HG03108 (cell line): ENCODE measurements at regions not wholly inside any gene's neighbourhood (a gene's known extent, or its start where the extent isn't known, plus 50 kb on each side); places are given as distances from the start of the nearest gene placed in this dataset.

ENCODE experiments used
- ATAC-seq: cut with Tn5 transposase; IDR thresholded peaks from one replicate; pipeline ENCODE4 v1.9.1; 2021; ENCODE audit warnings: moderate library complexity; ENCODE audit not compliant: unreplicated experiment

- no peak for ATAC-seq
Measured at GRCh38 chr11:80136991-80137390, 696.2 kb upstream of the TENM4 start.

DNA sequence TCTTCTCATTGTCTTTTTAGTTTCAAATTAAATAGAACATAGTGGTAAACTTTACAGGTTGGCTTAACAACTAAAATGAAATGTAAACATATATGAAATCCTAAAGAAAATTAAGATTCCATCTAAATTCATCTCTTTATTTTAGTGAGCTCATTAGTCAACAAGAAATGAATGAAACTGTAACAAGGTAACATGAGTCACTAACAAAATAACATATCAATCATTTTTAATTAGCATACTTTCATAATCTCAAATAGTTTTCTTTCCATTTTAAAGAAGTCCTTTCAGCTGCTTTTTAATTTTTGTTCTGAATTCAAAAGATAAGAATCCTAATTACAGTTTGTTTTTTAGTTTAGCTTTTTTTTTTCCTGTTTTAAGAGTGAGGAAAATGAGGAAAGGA, 688.6 kb upstream of the TENM4 start:
- no peak for ATAC-seq

GRCh38 chr11:80122211-80122610, 681.4 kb upstream of the TENM4 start:
- ATAC-seq: no peak

DNA sequence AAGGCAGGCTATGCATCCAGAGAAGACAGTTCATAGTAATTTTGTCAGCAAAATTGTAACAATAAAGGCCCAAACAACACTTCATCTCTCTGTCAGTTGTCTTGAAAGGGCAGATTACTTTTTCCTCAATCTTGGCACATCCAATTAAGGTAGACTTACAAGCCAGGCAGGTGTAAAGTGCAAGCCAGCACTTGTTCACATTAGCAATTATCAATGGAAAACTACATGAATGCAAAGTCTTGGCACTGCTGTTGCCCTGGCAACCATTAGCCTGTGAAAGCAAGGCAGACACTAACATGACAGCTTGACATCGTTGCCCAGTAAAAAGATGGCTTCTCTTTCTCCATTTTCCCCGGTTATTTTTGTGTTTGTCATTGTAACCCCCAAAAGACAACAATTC, 677.2 kb upstream of the TENM4 start:
- no peak for ATAC-seq

DNA sequence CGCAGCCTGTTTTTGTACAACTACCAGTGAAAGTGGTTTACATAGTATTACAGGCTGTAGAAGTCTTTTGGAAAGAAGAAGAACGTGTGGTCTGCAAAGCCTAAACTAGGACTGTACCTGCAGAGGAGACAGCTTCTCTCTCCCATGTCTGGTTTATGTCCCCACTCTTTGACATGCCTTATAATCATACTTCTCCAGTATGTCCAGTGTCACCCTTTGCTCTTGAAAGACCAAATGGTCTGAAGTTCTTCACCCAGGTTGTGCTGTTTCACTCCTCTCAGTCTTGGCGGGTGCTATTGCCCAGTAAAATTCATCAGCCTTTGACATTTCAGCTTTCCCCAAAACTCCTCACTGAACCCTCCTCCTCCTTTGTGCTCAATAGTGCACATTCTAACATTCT, 676.0 kb upstream of the TENM4 start:
- no peak for ATAC-seq

- no peak for ATAC-seq
Measured at GRCh38 chr11:80109652-80110051, 668.8 kb upstream of the TENM4 start.

GRCh38 chr11:80109031-80109430, 668.2 kb upstream of the TENM4 start:
- no peak for ATAC-seq

- ATAC-seq: no peak
Measured at GRCh38 chr11:80107415-80107814, 666.6 kb upstream of the TENM4 start.

DNA sequence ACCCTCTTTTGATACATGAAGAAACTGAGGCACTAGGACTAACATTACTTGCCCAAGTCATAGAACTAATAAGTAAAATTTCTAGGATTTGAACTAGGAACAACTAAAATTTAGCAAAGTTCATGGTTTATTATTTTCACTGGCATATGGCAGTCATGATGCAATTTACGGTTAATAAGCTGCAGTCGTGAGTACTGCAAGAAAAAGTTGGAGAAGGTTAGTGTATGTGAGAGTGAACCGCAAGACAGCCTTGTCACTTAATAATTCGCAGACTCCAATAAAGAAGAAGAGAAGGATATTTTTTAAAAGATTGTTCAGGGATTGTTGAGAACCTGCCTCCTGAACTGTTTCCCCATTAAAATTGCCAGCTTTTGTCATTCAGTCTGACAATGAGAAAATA, 663.4 kb upstream of the TENM4 start:
- ATAC-seq: no peak

- ATAC-seq: no peak
Measured at GRCh38 chr11:80103142-80103859, 662.5 kb upstream of the TENM4 start.

DNA sequence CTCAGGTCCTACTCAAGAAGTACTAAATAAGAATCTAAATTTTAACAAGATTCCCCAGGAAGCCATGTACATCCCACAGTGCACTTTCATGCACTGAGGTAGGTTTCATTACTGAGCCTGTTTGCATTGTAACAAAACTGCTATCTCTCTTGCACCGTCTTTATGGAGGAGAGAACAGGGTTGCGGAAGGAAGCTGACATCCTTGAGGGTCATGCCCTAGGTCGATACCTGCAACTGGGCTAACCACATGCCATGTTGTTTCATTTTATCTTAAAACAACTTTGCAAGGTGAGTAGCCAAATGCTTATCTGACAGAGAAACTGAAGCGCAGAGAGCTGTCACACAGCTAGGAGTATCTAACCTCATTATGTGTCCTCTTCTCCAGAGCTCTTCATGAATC, 656.3 kb upstream of the TENM4 start:
- no peak for ATAC-seq

GRCh38 chr11:80096736-80097135, 655.9 kb upstream of the TENM4 start:
- no peak for ATAC-seq

GRCh38 chr11:80086496-80087055, 645.7 kb upstream of the TENM4 start:
- no peak for ATAC-seq

DNA sequence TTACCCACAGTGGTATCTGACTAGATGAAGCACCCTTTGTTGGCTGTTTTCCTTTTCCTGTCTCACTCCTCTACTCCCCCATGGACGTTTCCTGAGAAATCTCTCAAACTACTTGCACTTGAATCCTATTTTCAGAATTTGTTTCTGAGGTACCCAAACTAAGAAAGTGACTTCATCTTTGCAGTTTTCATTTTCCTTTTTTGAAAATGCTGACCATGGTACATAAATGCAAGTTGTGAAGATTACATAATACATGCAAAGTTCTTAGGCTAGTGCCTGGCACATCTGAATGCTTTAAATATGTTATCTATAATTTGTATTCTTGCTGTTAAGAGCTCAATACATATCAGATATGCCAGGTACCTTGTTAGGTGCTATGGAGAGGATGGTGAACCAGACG, 644.7 kb upstream of the TENM4 start:
- no peak for ATAC-seq

- ATAC-seq: no peak
Measured at GRCh38 chr11:80084608-80085007, 643.8 kb upstream of the TENM4 start.

- no peak for ATAC-seq
Measured at GRCh38 chr11:80083531-80083951, 642.7 kb upstream of the TENM4 start.

DNA sequence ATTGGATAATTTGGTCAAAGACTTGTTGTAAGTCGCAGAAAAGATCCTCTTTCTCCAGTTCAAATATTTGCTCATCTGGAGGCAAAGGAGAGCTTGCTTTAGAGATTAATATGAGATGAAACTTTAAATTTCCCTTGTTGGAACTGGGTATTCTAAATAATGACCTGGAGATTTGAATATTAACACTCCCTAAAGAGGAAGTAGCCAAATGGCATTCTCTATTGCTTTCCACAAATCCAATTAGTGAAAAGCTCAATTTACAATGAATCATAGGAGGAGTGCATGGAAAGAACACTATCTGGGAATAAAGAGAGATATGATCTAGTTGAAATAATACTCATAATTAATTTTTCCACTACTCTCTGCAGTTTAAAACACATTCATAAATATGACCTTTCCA, 641.6 kb upstream of the TENM4 start:
- ATAC-seq: no peak

- ATAC-seq: no peak
Measured at GRCh38 chr11:80077113-80077512, 636.3 kb upstream of the TENM4 start.

DNA sequence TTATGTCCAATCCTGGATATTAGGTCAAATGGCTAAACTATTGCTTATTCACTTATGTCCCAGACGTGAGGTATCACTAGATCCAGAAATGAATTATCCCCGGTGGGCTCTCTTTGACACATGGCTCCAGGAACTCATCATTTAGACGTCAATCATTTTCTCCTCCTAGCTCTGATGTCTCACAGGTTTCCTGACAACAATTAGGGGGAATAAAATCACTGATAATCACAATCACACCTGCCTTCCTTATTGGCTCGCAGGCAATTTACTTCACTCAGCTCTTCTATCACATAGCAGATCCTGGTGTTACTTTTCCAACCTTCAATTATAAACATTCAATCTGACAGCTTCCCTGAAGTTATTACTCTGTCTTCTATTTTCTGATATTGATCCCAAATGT, 634.0 kb upstream of the TENM4 start:
- ATAC-seq: no peak

GRCh38 chr11:80066291-80066690, 625.5 kb upstream of the TENM4 start:
- ATAC-seq: no peak

DNA sequence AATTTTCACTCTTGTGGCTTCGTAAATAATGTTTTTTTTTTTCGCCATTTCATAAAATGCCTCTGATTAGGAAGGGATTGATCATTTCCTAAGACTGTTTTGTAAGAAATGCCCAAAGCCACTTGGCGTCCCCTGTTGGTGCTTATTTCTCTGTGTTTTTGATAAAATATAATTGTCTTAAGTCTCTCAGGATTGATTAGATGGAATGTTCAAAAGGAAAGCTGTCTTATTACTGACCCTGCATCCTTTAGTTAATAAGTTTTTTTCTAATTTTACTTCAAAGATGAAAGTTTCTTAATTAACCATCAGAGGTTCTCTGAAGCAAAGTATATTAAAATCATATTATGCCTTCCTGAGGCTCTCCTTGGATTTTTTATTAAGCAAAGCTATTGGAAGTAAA, 624.3 kb upstream of the TENM4 start:
- no peak for ATAC-seq

DNA sequence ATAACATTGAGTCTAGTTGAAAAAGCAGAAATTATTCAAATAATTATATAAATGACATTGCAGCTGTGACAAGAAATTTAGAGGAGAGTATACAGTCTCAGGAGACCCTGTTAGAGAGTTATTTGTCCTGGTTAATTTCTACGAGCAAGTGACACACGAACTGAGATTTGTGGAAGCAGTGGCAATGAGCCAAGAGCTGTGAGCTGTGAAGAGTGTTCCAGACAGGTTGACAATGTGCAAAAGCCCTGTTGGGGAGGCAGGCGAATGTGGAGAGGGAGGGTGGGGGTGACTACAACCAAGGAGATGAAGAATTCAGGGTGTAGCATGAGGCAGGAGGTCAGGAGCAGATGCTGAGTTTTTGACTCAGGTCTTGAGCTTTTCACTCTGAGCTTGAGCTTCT, 620.2 kb upstream of the TENM4 start:
- no peak for ATAC-seq

- ATAC-seq: no peak
Measured at GRCh38 chr11:80054582-80055165, 613.8 kb upstream of the TENM4 start.
